Mesothelial cell of epicardium (in vitro differentiated cells): ENCODE measurements at regions not wholly inside any gene's neighbourhood (a gene's known extent, or its start where the extent isn't known, plus 50 kb on each side); places are given as distances from the start of the nearest gene placed in this dataset.

ENCODE experiments used
- DNase-seq, 2 experiments: peaks; one replicate each; pipeline ENCODE4 v3.0.0; 2021; ENCODE audit warnings: low spot score in 2 of 2; ENCODE audit not compliant: unreplicated experiment in 2 of 2
- H3K27ac Mint-ChIP-seq: 2 replicates; pipeline ENCODE4 v1.8.0; 2021; ENCODE audit warnings: mixed read lengths
- H3K27me3 Mint-ChIP-seq: 2 replicates; pipeline ENCODE4 v1.8.0; 2021; ENCODE audit warnings: low read depth, mixed read lengths
- H3K36me3 Mint-ChIP-seq: 2 replicates; pipeline ENCODE4 v1.8.0; 2021; ENCODE audit warnings: mixed read lengths
- H3K4me1 Mint-ChIP-seq: 2 replicates; pipeline ENCODE4 v1.8.0; 2021; ENCODE audit warnings: mixed read lengths
- H3K4me3 Mint-ChIP-seq: 2 replicates; pipeline ENCODE4 v1.8.0; 2021; ENCODE audit warnings: mild to moderate bottlenecking, moderate library complexity, mixed read lengths
- H3K9me3 Mint-ChIP-seq: 2 replicates; pipeline ENCODE4 v1.8.0; 2021; ENCODE audit warnings: mixed read lengths
- CTCF ChIP-seq: fragments of 200-600 bp; sonication (generic); IDR thresholded peaks from one replicate; pipeline ENCODE4 v1.5.0; 2021; ENCODE audit warnings: antibody characterized with exemption; ENCODE audit not compliant: unreplicated experiment

DNA sequence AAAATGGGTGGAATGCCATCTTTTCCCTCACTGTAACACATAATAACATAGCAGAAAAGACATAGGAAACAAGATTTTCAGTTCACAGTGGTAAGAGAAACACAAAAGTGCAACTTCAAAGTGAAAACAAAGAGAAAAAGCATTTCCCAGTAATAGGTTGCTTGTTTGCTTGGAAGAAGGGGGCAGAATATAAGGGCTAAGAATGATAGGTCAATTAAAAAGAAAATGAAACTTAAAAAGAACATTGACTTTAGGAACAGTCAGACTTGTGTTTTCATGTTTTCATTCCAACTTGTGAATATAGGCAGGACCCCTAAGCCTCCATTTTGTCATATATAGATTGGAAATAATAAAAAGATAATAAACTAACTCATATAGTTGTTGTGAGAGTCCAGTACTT lies 168.2 kb upstream of the PPP3CA start:
- Mint-ChIP-seq H3K4me1 (peaks cover 4% of the 10 kb centered on the region), H3K9me3 (peaks cover 4% of the 10 kb centered on the region), H3K27ac (no peak overlapping the region), H3K4me3 (no peak overlapping the region), H3K27me3 (no peaks in the 10 kb centered on the region), H3K36me3 (no peaks in the 10 kb centered on the region)
- TF ChIP-seq CTCF: no peak
- no peak for DNase-seq

DNA sequence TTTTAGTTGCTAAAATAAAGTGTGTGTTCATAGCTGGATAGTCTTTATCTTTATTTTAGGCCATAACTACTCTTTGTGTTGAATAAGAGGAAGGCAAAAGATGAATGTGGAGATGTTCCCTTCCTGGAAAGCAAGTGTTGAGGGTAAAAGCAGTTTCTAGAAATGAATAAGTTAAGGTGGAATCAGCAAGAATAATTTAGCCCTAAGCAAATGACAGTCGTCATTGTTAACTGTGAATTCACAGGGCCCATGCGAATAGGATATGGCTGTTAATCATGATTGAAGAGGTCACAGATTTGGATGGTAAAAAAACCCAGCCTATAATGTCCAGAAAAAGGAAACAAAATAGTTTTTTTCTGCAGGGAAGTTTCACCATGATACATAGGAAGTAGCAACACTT lies 167.8 kb upstream of the PPP3CA start:
- Mint-ChIP-seq H3K27ac (no peak overlapping the region), H3K4me1 (peaks cover 4% of the 10 kb centered on the region), H3K36me3 (no peaks in the 10 kb centered on the region), H3K9me3 (peaks cover 4% of the 10 kb centered on the region), H3K4me3 (no peak overlapping the region), H3K27me3 (no peaks in the 10 kb centered on the region)
- TF ChIP-seq CTCF: no peak
- no peak for DNase-seq

GRCh38 chr4:101512416-101512815 lies 165.1 kb upstream of the PPP3CA start:
- DNase-seq: no peak
- H3K27ac Mint-ChIP-seq: no peak overlapping the region
- no peaks in the 10 kb centered on the region for H3K36me3 Mint-ChIP-seq
- TF ChIP-seq CTCF: no peak
- peaks cover 4% of the 10 kb centered on the region for H3K9me3 Mint-ChIP-seq
- no peak overlapping the region for H3K4me3 Mint-ChIP-seq
- H3K4me1 Mint-ChIP-seq: peaks cover 4% of the 10 kb centered on the region
- no peaks in the 10 kb centered on the region for H3K27me3 Mint-ChIP-seq

DNA sequence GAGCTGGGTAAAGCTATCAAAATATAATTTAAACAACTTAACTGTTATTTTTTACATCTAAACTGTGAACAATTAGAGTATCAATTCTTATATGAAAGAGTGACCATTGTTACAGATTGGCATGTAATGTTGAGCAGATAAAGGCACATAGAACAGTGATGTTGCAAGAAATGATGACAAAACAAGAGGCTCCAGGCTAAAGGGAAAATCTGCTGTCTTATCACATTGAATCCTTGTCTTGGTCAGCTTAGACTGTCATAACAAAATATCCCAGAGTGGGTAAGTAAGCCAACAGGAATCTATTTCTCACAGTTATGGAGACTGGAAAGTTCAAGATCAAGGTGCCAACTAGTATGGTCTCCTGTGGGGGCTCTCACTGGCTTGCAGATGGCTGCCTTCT lies 154.1 kb upstream of the PPP3CA start:
- Mint-ChIP-seq H3K9me3 (no peaks in the 10 kb centered on the region), H3K4me1 (no peaks in the 10 kb centered on the region), H3K27me3 (no peaks in the 10 kb centered on the region), H3K4me3 (no peak overlapping the region), H3K27ac (no peak overlapping the region), H3K36me3 (no peaks in the 10 kb centered on the region)
- no peak for TF ChIP-seq CTCF
- no peak for DNase-seq

- Mint-ChIP-seq H3K4me1 (no peaks in the 10 kb centered on the region), H3K27me3 (no peaks in the 10 kb centered on the region), H3K27ac (no peak overlapping the region), H3K4me3 (no peak overlapping the region), H3K9me3 (no peaks in the 10 kb centered on the region), H3K36me3 (no peaks in the 10 kb centered on the region)
- no peak for DNase-seq
- TF ChIP-seq CTCF: no peak
Observed at GRCh38 chr4:101500742-101501141, 153.4 kb upstream of the PPP3CA start.

- Mint-ChIP-seq H3K4me3 (no peak overlapping the region), H3K27ac (no peak overlapping the region), H3K36me3 (no peaks in the 10 kb centered on the region), H3K4me1 (peaks cover 3% of the 10 kb centered on the region), H3K27me3 (no peaks in the 10 kb centered on the region), H3K9me3 (peaks cover 4% of the 10 kb centered on the region)
- no peak for DNase-seq
- no peak for TF ChIP-seq CTCF
Observed at GRCh38 chr4:101475246-101475645, 127.9 kb upstream of the PPP3CA start.
